ENCODE measurements at regions not wholly inside any gene's neighbourhood (a gene's known extent, or its start where the extent isn't known, plus 50 kb on each side); places are given as distances from the start of the nearest gene placed in this dataset.

DNA sequence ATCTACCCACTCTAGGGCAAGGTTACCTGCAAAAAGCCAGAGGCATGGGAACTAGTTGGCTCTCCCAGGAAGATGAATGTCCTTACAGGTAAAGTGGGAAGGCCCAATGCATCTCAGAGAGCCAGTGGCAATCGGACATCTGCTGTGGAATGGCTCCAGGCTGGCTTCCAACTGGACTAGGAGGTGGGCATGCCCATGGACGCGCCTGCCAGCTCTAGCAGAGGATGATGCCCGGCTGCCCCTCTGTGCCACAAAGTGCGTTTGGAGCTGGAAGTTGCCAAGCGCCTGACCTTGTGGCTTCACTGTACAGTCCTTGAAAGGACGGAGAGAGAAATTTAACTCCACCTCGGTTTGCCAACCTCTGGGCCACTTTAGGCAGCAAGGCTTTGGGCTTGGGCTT lies 84.4 kb downstream of the NR2F2 start:
- no peak for DNase-seq

DNA sequence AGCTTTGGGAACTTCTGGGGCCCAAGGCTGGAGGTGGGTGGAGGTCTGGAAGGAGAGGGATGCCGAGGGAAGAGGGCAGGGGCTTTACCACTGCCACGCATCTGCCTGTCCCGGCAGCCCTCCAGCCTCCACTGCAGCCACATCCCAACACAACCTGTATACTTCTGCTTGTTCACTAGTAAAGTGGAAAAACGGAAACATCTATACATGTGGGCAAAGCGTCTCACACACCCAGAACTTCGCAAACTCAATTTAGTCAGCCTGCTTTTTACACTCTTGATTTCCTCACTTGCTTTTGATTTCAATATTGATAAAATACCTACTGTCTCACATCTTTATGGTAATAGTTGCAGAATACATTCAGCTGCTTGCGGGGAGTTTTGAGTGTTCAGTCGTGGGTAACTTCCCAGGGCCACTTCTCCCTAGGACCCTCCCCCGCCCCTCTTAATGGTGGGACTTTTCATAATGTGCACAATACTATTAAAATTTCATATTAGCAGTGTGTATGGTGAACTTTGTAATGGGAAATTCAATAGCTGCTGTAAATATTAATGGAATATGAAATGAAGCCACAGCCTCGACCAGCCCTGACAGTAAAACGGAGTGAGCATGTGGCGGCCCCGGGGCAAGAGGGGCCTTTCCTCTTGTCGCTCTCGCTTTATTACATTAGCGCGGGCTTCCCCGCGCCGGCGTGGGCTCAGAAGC lies 85.2 kb downstream of the NR2F2 start:
- DNase-seq, result no peak

DNA sequence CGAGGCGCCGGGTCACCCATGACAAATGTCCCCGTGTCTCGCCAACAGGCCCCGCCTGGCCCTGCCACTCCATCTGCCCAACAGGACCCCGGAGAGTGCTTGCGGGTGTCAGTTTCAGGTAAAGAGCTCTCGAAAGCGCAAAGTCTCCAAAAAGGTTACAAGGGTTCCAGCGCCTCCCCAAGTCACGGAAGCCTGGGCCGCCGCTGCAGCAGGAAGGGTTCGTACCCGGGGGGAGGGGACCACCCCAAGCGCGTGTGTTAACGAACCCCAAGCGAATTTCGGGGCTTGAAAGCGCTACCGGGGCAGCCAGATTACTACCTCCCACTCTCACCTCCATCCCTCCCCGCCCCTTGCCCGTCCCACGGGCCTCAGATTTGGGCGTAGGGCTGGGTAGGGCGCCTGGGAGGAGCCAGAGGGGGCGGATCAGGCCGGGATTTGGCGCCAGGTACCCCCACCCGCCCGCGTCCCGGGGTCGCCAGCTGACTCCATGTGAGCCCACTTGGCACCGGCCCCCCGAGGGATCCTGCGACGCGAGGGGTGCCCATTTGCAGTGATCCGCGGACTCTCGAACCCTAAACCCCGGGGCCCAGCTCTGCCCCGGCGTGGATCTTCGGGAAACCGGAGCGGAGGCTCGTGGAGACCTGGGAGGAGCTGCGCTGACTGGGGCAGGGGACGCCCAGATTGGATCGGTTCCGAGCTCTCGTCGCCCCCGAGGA lies 85.9 kb downstream of the NR2F2 start:
- DNase-seq, result no peak

DNA sequence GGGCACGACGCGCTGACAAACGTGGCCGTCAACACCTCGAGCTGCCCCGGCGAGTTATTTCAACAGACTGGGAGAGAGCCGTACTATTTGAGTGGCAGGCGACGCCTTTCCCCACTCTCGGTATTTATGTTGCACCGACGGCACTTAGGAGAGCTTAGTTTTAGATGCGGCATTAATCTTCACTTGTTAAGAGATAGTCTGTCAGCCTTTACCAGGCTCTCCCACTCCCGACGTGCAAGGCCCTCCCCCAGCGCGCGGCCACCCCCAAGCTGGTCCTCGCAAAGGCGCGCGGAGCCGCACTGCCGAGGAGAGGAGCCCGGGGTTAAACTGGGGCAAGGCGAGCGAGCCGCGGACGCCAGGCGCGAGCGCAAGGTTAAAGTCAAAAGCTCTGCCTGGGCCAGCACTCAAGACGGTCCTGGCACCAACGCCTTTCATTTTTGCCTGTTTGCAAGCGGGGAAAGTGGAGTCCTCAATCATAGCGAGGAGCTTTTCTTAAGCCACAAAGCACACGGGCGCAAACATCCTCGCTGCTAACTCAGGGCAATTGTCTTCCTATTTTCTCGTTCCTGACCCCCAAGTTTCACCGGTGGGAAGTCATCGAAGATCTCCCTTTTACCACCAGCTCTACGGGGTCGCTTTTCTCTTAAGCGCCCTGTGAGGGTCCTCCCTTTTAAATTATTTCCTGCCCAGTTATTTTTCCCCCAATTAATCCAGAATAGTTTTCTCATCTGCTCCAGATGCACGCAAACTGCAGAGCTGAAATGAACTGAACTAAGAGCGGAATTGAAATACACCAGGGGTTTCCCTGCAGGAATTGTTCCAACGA lies 86.6 kb downstream of the NR2F2 start:
- no peak for DNase-seq

DNA sequence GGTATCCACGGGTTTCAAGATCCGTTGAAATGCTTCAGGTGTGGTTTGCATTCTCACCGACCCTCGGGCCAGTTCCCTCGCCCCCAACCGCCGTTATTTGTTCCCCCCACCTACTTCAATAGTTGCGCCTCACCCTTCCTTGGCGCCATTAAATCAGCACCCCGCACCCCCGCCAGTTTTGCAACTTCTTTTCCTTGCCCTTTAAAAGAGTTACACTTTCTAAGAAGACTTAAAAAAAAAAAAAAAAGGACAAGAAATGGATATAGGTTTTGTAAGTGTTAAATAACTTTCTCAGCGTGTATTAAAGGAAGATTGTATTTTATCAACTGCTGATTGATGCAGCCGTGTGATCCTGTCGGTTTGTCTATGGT lies 87.2 kb downstream of the NR2F2 start:
- no peak for DNase-seq

DNA sequence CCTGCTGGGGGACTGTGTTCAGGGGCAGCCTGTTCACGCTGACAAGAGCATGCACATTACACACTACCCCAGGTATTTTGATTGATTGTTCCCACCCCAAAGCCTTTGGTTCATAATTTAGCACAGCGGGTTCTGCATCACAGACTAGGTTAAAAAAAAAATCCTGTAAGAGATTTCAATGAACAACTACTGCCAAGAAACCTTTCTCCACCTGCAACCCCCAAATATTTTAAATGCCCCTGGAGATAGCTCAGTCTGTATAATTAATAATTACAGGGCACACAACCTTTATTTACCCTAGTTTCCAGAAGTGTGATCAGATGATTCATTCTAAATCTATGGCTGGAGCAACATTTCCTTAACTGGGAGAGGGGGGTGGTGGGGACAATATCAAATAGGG lies 87.6 kb downstream of the NR2F2 start:
- DNase-seq, result no peak

DNA sequence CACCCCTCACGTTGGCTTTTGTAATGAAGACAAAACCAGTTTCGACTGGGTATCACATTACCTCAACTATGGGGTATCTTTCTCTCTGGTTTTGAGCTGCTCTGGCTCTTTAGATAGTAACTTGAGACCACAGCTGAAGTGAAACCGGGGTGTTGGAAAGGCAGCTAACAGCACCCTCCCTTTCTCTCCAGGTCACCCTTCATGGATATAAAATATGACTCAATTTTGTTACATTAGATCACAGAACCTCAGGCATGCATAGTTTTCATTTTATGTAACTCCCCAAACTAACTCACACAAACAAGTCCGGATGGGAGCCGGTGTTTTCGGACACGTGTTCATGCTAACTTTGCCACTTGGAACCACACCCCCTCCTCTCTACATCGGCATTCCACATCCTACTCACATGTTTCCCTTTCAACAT lies 90.7 kb downstream of the NR2F2 start:
- DNase-seq, result no peak

DNA sequence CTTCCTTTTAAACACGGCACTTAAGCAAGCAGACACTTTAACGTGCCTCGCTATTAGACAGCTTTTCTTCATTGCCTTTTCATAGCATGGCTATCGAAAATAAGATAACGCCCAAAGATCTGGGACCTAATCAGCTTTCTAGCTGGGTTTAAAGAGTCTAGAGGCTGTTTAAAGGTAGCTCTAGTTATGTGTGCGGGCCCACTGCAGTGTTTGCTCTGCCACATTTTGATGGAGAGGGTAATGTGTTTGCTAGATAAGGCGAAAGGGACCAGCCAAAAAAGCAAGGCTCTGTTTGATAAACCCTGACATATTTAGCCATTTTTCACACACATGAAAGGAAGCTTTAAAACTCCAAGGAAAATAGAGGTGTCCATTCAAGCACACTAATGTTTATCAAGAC lies 91.6 kb downstream of the NR2F2 start:
- no peak for DNase-seq

DNA sequence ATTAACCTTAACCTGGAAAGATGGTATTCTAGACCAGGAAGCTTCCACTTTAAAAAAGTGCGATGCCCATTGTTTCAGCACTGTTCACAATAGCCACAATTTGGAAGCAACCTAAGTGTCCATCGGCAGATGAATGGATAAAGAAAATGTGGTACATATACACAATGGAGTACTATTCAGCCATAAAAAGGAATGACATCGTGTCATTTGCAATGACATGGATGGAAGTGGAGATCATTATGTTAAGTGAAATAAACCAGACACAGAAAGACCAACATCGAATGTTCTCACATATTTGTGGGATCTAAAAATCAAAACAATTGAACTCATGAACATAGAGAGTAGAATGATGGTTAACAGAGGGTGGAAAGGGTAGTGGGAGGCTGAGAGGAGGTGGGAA lies 94.2 kb downstream of the NR2F2 start:
- DNase-seq, result no peak

DNA sequence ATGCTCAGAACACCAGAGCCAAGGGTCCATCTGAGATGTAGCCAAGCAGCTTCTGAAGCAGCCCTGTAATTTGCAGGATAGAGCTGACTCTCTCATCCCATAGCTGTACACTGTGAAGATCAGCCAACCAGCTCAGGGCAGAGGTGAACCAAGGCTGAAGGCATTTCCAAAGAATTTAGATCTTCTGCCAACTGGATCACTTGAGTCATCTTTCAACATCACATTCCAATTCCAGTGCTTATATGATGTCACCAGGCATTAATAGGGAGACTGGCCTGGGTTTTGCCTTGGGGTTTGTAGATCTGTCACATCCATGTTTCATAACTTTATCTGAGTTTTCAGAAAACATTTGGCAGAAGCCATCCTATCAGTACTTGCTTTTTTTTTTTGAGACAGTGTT lies 98.2 kb downstream of the NR2F2 start:
- no peak for DNase-seq

DNA sequence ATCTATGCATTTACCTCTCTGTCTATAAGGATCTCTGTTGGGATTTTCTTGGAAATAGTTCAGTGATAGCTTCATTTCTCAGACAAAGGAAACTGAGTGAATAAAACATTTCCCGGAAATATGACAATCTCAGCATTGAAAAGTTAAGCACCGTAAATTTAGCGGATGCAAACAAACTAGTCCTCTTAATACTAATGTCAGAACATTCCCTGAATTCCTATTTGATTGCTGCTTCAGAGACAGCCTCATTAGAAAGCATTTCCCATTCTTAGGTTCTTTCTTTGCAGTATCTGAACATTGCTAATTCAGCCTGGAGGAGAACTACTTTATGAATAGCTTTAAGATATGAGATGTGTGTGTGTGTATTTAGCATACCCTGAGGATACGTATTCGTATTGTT lies 101.3 kb downstream of the NR2F2 start:
- no peak for DNase-seq

DNA sequence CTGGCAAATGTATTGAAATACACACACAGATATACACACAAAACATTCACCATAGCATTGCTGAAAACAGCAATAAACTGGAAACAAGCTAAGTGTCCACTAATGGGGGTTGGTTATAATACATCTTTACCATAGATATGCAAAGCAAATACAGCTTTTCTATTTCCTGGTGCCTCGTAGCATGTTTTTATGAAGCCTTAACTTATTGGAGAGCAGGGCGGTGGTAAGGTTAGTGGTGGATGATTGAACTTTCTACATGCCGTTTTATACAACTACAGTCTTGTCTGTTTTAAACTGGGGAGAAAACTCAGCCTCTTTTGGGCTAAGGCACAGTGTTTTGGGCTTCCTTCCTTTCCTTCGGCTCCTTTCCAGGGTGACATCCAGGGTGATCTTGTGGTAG lies 104.5 kb downstream of the NR2F2 start:
- DNase-seq, result no peak

DNA sequence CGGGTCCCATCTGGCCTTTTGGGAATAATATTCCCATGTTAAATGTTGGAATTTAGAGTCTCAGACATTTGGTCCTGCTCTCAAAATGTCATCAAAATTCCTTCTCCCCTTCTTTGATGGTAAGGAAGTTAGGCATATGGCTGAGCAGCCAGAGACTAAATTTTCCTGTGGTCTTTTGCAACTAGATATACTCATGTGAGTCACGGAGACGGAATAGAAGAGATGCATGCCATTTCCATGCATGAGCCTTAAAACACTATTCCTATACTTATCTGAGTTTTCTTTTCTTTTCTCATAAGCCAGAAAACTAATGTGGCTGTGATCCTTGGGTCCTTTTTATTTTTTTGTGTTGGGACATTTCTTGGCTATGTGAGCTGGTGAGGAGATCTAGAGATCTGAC lies 105.3 kb downstream of the NR2F2 start:
- DNase-seq, result no peak

DNA sequence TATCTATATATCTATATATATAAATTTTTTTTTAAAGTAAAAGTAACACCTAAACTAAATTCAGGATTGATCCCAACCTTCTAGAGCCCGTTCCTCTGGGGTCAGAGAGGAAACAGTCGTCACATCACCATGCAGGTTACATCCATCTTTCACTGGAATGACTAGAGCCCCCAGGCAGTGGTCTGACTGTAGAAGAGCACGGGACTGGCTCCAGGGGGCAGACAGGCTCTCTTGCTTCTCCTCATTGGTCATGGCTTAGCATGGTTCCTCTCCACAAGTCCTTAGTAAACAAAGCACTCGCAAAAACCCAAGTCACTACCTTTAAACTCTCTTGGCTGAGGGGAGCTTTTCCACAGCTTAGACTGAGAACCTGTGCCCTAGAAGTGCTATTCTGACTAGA lies 110.5 kb downstream of the NR2F2 start:
- DNase-seq, result no peak

DNA sequence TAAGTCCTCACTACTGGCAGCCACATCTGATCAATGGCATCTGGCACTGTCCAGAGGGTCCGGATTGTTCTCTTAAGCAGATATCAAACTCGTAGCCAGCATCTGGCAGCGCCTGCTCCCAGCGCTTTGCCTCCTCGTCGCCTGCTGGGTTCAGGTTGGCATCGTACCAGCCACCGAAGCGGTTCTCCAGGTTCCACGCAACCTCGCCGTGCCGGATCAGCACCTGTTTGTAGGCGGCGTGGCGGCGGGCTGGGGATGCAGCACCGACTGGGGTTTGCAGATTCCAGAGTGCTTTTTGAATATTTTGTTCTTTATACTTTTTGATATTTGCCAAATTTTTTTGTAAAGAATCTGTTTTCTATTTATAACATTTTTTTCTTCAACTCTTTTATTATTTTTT lies 111.6 kb downstream of the NR2F2 start:
- no peak for DNase-seq

DNA sequence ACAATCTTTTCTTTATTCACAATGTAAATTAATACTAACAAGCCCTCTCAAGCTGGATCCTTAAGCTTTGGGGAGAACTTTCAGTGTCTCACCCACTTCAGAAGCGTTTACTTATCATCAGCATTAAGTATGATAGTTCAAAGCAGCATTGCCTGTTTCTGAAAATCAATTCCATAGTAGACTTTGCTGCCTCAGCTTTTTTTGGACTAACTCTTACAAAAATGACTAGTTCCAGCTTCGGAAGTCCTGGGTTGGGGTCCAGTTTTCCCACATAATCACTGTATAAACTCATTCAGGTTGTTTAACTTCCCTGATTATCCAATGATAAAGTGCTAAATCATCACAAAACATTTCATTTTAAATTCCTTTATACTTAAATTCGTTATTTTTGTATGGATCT lies 114.4 kb downstream of the NR2F2 start:
- no peak for DNase-seq

DNA sequence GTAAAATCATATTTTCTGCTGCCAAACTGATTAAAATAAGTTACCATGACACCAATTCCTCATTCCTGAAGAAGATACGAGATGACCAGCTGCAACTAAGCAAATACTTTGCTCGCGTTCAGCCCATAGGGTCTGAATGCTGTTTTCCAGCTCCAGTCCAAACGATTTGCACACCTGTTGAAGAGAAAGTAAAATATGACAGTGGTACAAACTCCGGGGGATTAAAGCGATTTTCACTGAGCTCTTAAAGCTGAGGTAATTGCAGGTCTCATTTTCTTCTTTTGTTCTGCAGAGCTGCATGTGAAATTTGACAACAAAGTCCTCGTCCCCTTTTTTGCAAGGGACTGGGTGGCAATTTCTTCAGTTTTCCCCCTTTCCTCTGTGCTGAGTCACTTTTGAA lies 118.4 kb downstream of the NR2F2 start:
- DNase-seq, result no peak

DNA sequence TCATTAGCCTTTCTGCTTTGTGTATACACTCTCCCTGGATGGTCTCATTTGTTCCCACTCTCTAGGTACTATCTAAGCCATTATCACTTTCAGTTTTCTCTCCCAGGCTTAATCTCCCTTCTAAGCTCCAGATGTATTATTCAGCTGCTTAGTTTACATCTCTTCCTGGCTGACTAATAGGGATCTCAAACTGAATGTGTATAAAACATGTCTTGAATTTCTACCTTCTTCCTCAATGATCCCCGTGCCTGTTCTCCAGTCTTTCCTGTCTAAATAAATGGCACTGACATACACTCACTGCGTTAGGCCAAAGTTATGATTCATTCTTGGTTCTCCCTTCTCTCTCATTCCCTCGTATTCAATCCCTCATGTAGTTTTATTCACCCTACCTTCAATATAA lies 127.3 kb downstream of the NR2F2 start:
- no peak for DNase-seq

DNA sequence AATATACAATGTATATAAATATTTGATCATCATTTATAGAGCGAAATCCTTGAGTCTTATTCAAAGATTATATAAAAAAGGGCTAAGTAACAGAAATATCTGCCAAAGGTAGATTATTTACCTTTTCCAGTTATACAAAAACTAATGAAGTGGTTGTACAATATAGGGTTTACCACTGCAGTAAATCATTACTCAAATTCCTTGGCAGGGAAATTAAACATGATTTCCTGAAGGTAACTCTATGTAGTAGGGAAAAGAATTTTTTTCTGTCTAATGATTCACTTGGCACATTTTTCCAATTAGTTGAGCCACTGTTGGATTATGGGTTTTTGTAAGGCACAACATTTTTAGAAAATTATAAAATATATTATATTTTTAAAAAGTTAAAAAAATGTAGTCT lies 129.6 kb downstream of the NR2F2 start:
- no peak for DNase-seq

DNA sequence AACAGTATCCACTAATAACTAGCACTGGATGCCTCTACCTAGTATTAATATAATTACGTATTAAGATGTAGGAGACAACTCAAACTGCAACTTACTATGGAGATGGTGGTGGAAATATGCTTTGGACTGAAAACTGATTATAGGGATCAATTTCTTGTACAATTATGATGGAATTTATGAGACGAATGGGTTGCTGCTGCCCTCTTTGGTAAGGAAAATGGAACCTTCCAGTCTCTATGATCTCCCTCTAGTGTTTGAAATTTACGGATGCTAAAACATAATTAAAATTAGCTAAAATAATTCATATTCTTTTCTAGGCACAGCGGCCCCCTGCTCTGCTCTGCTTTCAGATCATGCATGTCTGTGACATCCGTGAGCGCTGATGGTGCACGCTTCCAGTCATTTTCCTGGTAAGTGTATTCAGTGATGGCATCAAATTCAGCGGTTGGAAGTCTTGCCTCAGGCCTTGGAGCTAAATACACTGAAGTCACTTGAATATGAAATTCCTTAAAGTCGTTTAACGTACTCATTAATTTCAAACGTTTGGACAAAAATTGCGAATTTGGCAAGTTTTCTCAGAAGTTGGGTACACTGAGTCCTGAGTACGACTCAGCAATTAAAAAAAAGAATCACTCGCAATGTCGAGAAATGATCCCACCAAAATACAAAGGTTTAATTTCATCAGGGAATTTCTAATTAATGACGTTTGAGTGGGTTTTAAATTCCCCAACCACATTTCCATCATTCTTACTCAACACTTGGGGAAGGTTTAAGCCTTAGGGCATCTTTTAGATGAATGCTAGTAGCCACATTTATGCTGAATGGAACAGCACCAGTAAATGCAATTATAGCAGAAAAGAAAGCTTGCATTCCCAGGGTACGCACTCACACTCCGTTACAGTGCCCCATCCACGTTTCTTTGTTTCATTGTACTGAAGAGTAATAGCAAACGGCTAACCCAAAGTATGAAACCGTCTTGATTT lies 132.6 kb downstream of the NR2F2 start:
- DNase-seq, result no peak

DNA sequence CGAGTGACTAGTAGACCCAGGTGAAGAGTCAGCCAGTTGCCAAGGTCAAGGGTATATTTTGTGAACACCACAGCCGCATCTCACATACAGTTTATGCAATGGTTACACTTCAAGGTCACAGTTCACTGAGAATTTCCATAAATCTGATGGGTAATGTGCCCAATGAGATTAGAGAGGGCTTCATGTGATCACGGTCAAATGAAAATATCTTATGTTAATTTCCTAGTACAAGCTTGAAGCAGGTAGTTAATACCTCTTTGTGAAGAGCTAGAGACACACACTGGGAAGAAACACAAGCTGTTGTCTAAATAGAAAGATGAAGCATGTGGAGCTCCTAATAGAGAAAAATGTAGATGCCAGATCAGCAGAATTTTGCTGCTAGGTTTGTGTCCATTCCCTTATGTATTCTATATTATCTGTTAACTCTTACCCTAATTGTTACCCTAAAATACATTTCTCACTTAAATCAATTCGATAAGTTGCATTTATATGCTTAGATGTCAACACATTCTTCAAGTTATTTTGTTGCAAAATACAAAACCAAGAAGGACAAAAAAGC lies 136.0 kb downstream of the NR2F2 start:
- DNase-seq, result no peak
